Activated naive CD4-positive, alpha-beta T cell treated with anti-CD3 and anti-CD28 coated beads, Interleukin-2, amount 50 U/mL, for 72 hours (primary cell): ENCODE measurements at regions not wholly inside any gene's neighbourhood (a gene's known extent, or its start where the extent isn't known, plus 50 kb on each side); places are given as distances from the start of the nearest gene placed in this dataset.

ENCODE experiments used
- ATAC-seq, 2 donors: fragments of 150-1000 bp; cut with Tn5 transposase; 2 replicates each; pipeline ENCODE4 v1.10.0; 2021; ENCODE audit warnings: mild to moderate bottlenecking in 2 of 2, moderate library complexity in 2 of 2
- DNase-seq, 2 donors: peaks; one replicate each; pipeline ENCODE4 v3.0.0; 2021 to 2022; ENCODE audit warnings: low spot score in 2 of 2
- H3K27ac Mint-ChIP-seq, 2 donors: one replicate each; pipeline ENCODE4 v1.8.0; 2022; ENCODE audit warnings: mild to moderate bottlenecking in 2 of 2, mixed read lengths in 2 of 2
- H3K36me3 Mint-ChIP-seq, 2 donors: one replicate each; pipeline ENCODE4 v1.8.0; 2022; ENCODE audit warnings: mixed read lengths in 2 of 2
- H3K9me3 Mint-ChIP-seq, 2 donors: one replicate each; pipeline ENCODE4 v1.8.0; 2022; ENCODE audit warnings: mixed read lengths in 2 of 2

- no peak for DNase-seq
- Mint-ChIP-seq H3K36me3 (peaks cover 0 to 4% of the 10 kb centered on the region in 2 donors), H3K27ac (no peak overlapping the region), H3K9me3 (peaks cover 7% of the 10 kb centered on the region in 2 donors)
- no peak for ATAC-seq
Measured at GRCh38 chr15:45884289-45884688, 249.5 kb downstream of the SQOR start.

GRCh38 chr15:45884755-45885445, 250.1 kb downstream of the SQOR start:
- Mint-ChIP-seq H3K36me3 (peaks cover 0 to 4% of the 10 kb centered on the region in 2 donors), H3K27ac (no peak overlapping the region), H3K9me3 (peaks cover 7% of the 10 kb centered on the region in 2 donors)
- DNase-seq (no peak), ATAC-seq (no peak)

- Mint-ChIP-seq H3K9me3 (peaks cover 7% of the 10 kb centered on the region in 2 donors), H3K27ac (no peak overlapping the region), H3K36me3 (peaks cover 0 to 4% of the 10 kb centered on the region in 2 donors)
- ATAC-seq (no peak), DNase-seq (no peak)
Measured at GRCh38 chr15:45885801-45886200, 251.0 kb downstream of the SQOR start.

- Mint-ChIP-seq H3K27ac (no peak overlapping the region), H3K9me3 (peaks cover 3 to 7% of the 10 kb centered on the region in 2 donors), H3K36me3 (peaks cover 0 to 3% of the 10 kb centered on the region in 2 donors)
- DNase-seq (no peak), ATAC-seq (no peak)
Measured at GRCh38 chr15:45891766-45892165, 256.9 kb downstream of the SQOR start.

GRCh38 chr15:45892182-45892581, 257.4 kb downstream of the SQOR start:
- Mint-ChIP-seq H3K27ac (no peak overlapping the region), H3K9me3 (peaks cover 0 to 4% of the 10 kb centered on the region in 2 donors), H3K36me3 (no peaks in the 10 kb centered on the region)
- no peak for DNase-seq
- ATAC-seq, result no peak

GRCh38 chr15:45903283-45903682, 268.5 kb downstream of the SQOR start:
- DNase-seq (no peak), ATAC-seq (no peak)
- H3K36me3 Mint-ChIP-seq, result peaks cover 0 to 4% of the 10 kb centered on the region in 2 donors

GRCh38 chr15:45904019-45904418, 269.2 kb downstream of the SQOR start:
- Mint-ChIP-seq H3K36me3 (peaks cover 0 to 4% of the 10 kb centered on the region in 2 donors), H3K27ac (no peak overlapping the region), H3K9me3 (peaks cover 4% of the 10 kb centered on the region in 2 donors)
- no peak for DNase-seq
- ATAC-seq, result no peak

More at GRCh38 chr15:45903283-45903682, 268.5 kb downstream of the SQOR start:
- H3K9me3 Mint-ChIP-seq, result peaks cover 4% of the 10 kb centered on the region in 2 donors
- H3K27ac Mint-ChIP-seq, result no peak overlapping the region

- peaks cover 0 to 4% of the 10 kb centered on the region in 2 donors for H3K36me3 Mint-ChIP-seq
- H3K27ac Mint-ChIP-seq, result no peak overlapping the region
- DNase-seq (no peak), ATAC-seq (no peak)
- peaks cover 4% of the 10 kb centered on the region in 2 donors for H3K9me3 Mint-ChIP-seq
Measured at GRCh38 chr15:45906230-45906629, 271.4 kb downstream of the SQOR start.

GRCh38 chr15:45910671-45911070, 275.8 kb downstream of the SQOR start:
- Mint-ChIP-seq H3K27ac (no peak overlapping the region), H3K36me3 (peaks cover 0 to 4% of the 10 kb centered on the region in 2 donors), H3K9me3 (peaks cover 4% of the 10 kb centered on the region in 2 donors)
- DNase-seq (no peak), ATAC-seq (no peak)

- ATAC-seq, result no peak
Measured at GRCh38 chr15:45913451-45913850, 278.6 kb downstream of the SQOR start.

GRCh38 chr15:45914425-45914824, 279.6 kb downstream of the SQOR start:
- Mint-ChIP-seq H3K27ac (no peak overlapping the region), H3K9me3 (peaks cover 3 to 5% of the 10 kb centered on the region in 2 donors), H3K36me3 (no peaks in the 10 kb centered on the region)
- ATAC-seq (no peak), DNase-seq (no peak)

More at GRCh38 chr15:45913451-45913850, 278.6 kb downstream of the SQOR start:
- H3K9me3 Mint-ChIP-seq, result peaks cover 3 to 5% of the 10 kb centered on the region in 2 donors
- DNase-seq, result no peak
- H3K27ac Mint-ChIP-seq, result no peak overlapping the region
- H3K36me3 Mint-ChIP-seq, result no peaks in the 10 kb centered on the region

- ATAC-seq (no peak), DNase-seq (no peak)
- Mint-ChIP-seq H3K9me3 (peaks cover 5 to 7% of the 10 kb centered on the region in 2 donors), H3K27ac (no peak overlapping the region), H3K36me3 (no peaks in the 10 kb centered on the region)
Measured at GRCh38 chr15:45918839-45919238, 284.0 kb downstream of the SQOR start.

- ATAC-seq (no peak), DNase-seq (no peak)
- no peaks in the 10 kb centered on the region for H3K36me3 Mint-ChIP-seq
- peaks cover 5 to 7% of the 10 kb centered on the region in 2 donors for H3K9me3 Mint-ChIP-seq
- no peak overlapping the region for H3K27ac Mint-ChIP-seq
Measured at GRCh38 chr15:45919806-45920205, 285.0 kb downstream of the SQOR start.

- ATAC-seq (no peak), DNase-seq (no peak)
- Mint-ChIP-seq H3K9me3 (peaks cover 4 to 6% of the 10 kb centered on the region in 2 donors), H3K36me3 (no peaks in the 10 kb centered on the region), H3K27ac (no peak overlapping the region)
Measured at GRCh38 chr15:45921376-45921775, 286.5 kb downstream of the SQOR start.

GRCh38 chr15:45921978-45922377, 287.1 kb downstream of the SQOR start:
- H3K27ac Mint-ChIP-seq, result no peak overlapping the region
- ATAC-seq (no peak), DNase-seq (no peak)
- H3K9me3 Mint-ChIP-seq, result peaks cover 0 to 4% of the 10 kb centered on the region in 2 donors
- H3K36me3 Mint-ChIP-seq, result no peaks in the 10 kb centered on the region

- Mint-ChIP-seq H3K9me3 (no peaks in the 10 kb centered on the region), H3K36me3 (no peaks in the 10 kb centered on the region), H3K27ac (no peak overlapping the region)
- DNase-seq, result no peak
- ATAC-seq, result no peak
Measured at GRCh38 chr15:45941367-45941766, 306.5 kb downstream of the SQOR start.

- no peak overlapping the region for H3K27ac Mint-ChIP-seq
Measured at GRCh38 chr15:45943240-45943639, 308.4 kb downstream of the SQOR start.

GRCh38 chr15:45946111-45946510, 311.3 kb downstream of the SQOR start:
- no peaks in the 10 kb centered on the region for H3K36me3 Mint-ChIP-seq
- no peak for DNase-seq

More at GRCh38 chr15:45943240-45943639, 308.4 kb downstream of the SQOR start:
- DNase-seq (no peak), ATAC-seq (no peak)
- H3K9me3 Mint-ChIP-seq, result no peaks in the 10 kb centered on the region
- H3K36me3 Mint-ChIP-seq, result no peaks in the 10 kb centered on the region

More at GRCh38 chr15:45946111-45946510, 311.3 kb downstream of the SQOR start:
- Mint-ChIP-seq H3K27ac (no peak overlapping the region), H3K9me3 (peaks cover 0 to 6% of the 10 kb centered on the region in 2 donors)
- ATAC-seq, result no peak
